ENCODE measurements at regions not wholly inside any gene's neighbourhood (a gene's known extent, or its start where the extent isn't known, plus 50 kb on each side); places are given as distances from the start of the nearest gene placed in this dataset.
"Not testable (repeated sequence)": the region's sequence is repeated elsewhere in the genome, so short reads cannot be mapped to it uniquely, and the experiment has no call there.

DNA sequence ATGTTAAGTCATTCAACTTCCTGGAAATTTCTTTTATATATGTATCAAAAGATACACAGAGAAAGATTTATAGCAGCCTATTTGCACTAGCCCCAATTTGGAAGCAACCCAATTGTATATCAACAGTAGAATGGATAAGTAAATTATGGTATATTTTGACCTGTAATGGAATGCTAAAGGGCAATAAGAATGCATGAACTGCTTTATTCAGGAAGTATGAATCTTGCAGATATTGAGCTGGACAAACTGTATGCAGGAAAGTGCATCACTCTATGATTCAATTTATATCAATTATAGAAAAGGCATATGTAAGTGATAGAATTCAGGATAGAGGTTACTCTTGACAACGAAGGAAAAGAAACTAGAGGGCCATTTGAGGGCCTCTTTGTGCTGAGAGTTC lies 913.1 kb upstream of the FBXO33 start:
- DNase-seq: no peak

DNA sequence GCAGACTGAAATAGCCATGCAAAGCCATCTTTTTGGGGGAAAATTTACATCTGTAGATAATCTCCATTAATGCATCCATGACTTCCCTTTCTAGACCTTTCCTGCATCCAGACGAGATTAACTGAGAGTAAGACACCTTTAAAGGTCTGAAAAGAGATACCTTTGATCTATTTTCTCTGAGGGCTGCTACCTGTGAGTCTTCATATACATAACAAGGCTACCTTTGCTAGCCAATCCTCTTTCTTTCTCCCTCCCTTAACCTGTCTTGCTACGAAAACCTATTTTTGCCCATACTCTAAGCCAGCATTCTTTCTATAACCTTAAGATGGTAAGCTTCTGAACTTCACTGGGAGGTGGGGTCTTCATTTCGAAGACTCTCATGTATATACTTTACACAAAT lies 908.5 kb upstream of the FBXO33 start:
- DNase-seq: no peak

DNA sequence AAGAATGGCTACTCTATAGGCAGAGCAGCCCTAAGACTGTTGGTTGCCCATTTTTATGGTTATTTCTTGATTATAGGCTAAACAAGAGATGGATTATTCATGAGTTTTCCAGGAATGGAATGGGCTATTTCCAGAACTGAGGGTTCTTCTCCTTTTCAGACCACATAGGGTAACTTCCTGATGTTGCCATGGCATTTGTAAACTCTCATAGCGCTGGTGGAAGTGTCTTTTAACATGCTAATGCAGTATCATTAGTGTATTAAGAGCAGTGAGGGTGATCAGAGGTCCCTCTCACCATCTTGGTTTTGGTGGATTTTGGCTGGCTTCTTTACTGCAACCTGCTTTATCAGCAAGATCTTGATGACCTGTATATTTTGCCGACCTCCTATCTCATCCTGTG lies 904.6 kb upstream of the FBXO33 start:
- DNase-seq: no peak

DNA sequence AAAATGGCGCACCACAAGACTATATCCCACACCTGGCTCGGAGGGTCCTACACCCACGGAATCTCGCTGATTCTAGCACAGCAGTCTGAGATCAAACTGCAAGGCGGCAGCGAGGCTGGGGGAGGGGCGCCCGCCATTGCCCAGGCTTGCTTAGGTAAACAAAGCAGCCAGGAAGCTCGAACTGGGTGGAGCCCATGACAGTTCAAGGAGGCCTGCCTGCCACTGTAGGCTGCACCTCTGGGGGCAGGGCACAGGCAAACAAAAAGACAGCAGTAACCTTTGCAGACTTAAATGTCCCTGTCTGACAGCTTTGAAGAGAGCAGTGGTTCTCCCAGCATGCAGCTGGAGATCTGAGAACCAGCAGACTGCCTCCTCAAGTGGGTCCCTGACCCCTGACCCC lies 894.3 kb upstream of the FBXO33 start:
- DNase-seq: not testable (repeated sequence)

DNA sequence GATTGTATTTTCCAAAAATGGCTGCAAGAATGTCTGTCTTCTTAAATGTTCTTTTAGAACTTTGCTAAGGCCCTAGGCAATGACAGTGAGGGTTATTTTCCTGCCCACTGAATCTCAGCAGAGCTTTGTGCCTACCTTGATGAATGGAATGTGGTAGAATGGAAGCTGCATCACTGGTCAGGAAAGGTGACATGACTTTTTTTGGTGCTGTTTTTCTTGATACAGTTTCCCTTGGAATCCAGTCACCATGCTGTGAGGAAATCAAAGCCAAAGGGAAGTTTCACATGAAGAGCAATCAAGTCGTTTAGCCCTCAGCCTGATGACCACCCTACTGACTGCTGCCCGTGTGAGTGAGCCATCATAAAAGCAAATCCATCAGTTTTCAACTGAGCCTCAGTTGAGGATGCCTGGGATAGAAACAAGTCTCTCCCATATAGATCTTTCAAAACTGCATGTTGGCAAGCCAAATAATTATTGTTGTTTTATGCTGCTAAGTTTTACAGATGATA lies 886.0 kb upstream of the FBXO33 start:
- no peak for DNase-seq

DNA sequence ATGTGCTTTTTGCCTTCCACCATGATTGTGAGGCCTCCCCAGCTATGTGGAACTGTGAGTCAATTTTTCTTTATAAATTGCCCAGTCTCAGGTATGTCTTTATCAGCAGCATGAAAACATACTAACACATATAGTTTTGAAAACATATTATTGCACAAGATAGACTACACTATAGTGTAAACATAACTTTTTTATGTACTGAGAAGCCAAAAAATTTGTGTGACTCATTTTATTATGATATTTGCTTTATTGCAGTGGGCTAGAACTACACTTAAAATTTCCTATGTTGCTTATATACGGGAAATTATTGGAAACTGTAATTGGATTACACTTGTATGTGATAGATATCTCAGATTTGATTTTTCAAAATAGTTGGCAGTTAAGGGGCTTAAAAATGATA lies 885.5 kb upstream of the FBXO33 start:
- DNase-seq: no peak

DNA sequence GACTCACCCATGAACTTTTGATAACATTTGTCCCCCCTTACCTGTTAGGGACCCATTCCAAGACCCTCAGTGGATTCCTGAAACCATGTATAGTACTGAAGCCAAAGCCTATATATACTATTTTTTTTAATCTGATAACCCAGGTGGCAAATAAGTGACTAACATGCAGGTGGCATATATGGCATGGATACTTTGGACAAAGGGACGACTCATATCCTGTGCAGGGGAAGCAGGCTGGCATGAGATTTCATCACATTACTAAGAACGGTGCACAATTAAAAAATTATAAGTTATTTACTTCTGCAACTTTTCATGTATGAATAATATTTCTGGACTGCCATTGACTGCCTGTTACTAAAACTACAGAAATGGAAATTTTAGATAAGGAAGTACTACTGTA lies 880.1 kb upstream of the FBXO33 start:
- no peak for DNase-seq

DNA sequence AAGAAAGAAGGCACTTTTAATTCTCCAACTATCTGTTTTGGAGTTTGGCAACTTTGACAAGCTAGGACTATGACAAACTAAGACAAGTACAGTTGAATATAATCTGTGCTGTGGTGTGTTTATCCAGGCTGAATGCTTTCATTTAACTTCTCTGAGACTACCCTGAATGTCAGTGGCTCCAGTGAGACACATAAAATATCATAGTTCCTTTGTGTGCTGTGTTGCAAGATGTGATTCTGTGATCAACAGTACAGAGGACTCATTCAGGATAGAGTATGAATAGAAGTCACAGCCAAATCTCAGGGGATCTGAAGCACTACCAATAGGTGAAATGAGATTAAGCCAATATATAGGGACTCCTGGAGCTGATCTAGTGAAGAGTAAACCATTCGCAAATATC lies 876.9 kb upstream of the FBXO33 start:
- no peak for DNase-seq

DNA sequence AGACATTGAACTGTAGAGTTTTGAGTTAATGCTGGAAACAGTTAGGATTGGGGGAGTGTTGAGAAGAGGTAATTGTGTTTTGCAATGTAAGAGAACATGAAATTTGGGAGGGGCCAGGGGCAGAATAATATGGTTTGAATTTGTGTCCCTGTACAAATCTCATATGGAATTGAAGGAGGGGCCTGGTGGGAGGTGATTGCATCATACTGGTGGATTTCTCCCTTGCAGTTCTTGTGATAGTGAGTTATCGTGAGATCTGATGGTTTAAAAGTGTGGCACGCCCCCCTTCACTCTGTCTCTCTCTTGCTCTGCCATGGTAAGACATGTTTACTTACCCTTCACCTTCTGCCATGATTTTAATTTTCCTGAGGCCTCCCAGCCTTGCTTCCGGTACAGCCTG lies 876.0 kb upstream of the FBXO33 start:
- DNase-seq: no peak

DNA sequence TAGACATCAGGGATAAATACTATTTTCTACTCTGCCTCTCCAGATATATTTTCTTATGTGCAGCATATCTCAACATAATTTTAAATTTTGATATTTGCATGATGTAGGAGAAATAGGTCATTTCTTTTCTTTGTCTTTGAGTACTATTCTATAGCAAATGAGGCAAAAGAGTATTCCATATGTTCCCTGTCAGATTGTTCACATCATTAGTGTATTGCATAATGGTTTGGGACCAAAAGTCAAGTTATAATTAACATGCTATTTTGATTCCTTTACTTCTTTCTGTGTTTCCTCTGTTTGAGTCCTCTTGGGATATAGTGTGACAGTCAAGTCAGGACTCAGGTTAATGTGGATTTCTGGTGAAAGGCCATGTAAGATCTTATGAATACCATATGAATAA lies 864.6 kb upstream of the FBXO33 start:
- DNase-seq: no peak

DNA sequence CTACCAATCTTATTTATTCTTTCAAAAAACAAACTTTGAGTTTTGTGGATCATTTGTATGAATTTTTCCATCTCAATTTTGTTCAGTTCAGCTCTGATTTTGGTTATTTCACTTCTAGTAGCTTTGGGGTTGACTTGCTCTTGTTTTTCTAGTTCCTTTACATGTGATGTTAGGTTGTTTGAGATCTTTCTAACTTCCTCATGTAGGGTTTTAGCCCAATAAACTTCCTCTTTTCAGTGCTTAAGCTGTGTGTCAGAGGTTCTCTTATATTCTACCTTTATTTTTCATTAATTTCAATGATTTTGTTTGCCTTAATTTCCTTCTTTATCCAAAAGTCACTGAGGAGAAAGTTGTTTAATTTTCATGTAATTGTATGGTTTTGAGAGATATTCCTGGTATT lies 860.4 kb upstream of the FBXO33 start:
- no peak for DNase-seq

DNA sequence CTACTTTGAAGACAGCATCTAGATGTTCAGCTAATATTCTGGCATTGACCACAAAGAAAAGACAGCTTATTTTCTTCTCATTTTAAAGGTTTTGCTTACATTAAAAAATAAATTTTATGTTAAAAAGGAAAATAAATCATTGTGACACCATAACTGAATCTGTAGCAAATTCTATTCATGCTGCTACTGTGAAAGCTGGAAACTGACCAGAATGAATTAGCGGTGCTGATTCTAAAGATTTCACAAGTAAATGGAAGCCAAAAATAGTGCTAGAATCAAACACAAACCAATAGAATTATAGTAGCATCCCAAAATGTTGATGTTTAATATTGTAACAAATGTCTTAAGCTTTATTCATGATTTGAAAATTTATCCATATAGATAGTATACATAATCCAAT lies 850.0 kb upstream of the FBXO33 start:
- DNase-seq: no peak

DNA sequence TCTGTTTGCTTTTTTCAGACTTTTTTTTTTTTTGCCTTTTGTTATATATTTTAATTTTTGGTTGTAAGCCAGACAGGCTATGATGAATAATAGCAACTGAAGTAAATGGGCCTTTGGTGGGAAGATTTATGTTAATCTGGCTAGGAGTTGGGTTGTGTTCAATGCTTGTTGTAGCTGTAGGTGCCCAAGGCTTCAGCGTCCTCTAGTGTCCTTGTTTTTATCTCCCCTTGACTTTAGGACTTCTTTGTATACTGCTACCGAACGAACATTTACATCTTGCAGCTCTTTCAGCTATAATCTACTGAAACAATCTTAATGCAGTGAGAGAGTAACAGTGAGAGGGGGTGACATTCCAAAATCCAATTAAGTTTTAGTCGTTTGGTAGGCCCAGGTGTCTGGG lies 848.4 kb upstream of the FBXO33 start:
- no peak for DNase-seq

DNA sequence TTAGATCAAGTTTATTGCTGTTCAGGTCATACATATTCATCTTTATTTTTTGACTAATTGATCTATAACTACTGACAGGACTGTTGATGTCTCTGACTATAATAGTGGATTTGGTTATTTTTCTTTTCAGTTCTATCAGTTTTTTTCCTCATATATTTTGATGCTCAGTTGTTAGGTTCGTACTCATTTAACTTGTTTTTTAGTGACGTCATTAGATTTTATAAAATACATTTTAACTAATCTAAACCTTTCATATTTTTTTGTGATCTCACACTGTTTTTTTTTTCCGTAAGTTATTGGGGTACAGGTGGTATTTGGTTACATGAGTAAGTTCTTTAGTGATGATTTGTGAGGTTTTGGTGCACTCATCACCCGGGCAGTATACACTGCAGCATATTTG lies 841.2 kb upstream of the FBXO33 start:
- DNase-seq: no peak

DNA sequence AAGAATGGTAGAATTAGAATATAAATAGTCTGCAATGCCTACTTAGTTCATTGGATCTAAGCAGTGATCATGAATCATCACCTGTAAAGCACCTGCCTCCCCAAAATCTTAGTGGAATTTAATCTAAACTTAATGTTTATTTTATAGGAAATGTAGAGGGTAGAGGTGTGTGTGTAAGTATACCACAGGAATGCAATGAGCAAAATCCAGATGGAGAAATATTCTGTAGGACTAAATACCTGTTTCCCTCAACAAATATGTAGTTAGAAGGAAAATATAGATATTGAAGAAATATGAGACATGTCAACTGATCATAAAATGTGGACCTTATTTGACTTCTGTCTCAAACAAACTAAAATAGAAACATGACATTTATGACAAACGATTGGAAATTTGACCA lies 839.2 kb upstream of the FBXO33 start:
- no peak for DNase-seq

DNA sequence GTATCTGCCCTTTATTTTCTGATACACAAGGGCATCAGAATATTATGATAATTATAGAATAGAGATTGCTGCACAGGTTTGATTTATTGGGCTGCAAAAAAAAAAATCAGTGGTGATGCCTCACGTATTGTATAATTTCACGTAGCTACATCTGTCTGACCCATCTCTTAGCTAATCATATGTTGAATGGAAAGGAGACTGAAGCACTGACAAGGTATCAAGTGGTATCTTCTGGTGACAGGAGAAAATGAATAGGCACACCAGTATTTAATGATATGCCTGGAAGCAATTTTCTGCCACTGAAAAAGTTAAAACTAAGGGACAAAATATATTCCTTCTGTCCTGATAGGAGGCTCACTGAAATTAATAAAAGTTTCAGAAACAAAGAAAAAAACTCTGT lies 837.2 kb upstream of the FBXO33 start:
- no peak for DNase-seq

DNA sequence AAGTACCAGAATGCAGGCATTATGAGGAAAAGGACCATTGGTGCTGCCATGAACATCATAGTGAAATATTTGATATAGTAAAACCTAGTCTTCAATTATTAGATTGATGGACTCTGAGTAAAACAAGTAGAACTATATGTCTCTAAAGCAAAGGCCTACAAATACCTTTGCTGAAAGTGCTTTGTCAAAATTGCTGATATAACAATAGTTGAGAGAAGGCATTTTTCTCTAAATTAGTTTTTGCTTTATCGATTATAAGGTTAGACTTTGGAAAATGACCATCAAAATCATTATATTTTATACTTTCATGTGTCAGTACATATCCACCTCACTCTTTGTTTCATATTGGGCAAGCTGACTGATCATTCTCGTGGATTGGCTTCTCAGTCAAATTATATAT lies 836.0 kb upstream of the FBXO33 start:
- no peak for DNase-seq

DNA sequence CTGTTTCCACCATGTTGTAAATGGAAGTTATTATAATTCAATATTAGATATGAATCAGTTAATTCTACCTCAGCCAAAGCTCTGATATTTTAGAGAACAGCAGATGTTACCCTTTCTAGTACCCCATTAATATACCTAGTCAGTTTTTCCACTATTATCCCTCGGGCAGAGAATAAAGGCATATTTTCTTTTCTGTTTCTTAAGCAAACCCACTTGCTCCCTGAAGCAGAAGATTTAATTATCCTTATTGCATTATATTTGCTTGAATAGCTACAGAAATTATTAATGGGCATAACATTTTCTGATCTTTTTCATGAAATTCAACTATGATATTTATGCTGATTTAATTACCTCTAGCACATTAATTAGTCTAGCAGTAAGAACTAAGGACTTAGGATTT lies 832.9 kb upstream of the FBXO33 start:
- no peak for DNase-seq

DNA sequence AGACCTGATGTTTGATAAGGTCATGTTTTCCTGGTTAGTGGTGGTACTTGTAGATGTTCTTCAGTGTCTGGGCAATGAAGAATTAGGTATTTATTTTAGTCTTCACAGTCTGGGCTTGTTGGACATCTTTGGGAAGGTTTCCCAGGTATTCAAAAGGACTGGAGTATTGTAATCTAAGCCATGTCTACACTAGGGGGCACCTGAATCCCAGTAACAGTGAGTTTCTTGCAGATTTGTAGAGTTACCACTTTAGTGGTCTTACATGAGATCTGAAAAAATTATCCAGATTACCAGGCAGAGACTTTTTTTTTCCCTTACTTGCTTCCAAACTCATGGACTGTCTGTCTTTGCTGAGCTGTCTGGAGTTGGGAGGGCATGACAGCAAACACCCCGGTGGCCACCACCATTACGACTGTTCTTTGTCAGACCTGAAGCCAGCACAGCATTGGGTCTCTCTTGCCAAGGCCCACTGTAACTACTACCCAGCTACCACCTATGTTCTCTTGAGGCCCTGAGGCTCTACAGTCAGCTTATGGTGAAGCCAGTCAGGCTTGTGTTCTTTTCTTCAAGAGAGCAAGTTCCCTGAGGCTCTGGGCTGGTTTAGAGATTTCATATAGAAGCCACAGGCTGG lies 820.7 kb upstream of the FBXO33 start:
- DNase-seq: no peak

DNA sequence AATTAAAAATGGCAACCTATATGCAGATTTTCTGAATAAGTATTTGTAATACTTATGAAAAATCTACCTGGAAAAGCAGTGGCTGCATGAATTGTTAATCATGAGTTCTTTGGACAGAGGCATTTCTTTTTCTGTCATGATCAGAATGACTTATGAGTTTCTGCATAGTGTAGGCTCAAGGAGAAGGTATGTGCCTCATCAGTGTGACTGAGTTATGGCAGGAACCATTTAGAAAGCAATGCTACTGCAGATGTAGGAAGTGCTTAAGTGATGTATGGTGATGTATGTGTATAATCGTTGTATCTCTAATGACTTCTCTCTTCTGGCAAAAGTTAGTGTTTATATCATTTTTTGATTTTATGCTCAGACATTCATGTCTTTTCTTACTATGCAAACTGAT lies 816.4 kb upstream of the FBXO33 start:
- no peak for DNase-seq

DNA sequence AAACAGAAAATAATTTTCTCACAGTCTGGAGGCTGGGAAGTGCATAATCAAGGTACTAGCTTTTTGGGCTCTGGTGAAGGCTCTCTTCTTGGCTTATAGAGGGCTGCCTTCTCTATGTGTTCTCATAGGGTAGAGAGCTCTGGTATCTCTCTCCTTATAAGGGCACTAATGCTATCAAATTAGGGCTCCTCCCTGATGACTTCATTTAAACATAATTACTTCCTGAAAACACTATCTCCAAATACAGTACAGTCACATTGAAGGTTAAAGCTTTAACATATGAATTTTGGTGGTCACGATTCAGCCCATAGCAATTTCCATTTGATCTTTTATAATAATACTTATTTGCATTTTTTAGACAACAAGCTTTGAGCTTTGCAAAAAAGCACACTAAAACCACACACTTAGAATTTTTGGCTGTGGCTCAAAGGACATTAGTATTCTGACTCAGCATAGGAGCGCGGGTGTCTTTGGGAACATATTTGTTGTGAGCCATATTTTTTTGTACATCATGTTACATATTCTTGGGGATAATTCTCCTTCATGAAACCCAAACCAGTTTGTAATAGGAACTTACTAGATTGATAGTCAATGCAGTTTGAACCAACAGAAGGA lies 808.1 kb upstream of the FBXO33 start:
- DNase-seq: no peak

DNA sequence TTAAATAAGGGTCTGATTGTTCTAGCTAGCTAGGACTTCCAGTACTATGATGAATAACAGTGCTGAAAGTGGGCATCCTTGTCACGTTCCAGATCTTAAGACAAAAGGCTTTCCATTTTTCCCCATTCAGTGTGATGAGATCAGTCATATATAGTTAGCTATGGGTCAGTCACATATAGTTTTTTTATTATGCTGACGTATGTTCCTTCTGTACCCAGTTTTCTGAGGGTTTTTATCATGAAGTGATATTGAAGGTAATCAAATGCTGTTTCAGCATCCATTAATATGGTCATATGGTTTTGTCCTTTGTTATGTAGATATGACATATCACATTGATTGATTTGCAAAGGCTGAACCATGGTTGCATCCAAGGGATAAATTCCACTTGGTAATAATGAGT lies 800.1 kb upstream of the FBXO33 start:
- DNase-seq: no peak

DNA sequence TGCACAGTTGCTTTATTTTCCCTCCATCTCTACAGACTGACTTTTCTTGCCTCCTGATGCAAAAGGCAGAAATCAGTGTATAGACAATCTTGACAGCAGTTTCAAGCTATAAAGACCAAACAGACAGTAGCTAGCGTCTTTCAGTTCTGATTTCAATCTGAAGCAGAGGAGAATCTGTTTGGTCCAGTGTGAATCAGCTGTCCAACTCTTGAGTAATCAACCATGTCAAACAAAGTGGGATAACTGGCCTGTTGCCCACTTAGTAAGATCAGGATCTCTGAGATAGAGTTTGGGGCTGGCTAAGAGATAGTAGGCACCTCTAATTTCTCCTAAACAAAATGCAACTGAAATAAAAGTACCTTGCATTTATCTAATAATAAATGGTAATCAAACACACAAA lies 797.4 kb upstream of the FBXO33 start:
- DNase-seq: no peak

DNA sequence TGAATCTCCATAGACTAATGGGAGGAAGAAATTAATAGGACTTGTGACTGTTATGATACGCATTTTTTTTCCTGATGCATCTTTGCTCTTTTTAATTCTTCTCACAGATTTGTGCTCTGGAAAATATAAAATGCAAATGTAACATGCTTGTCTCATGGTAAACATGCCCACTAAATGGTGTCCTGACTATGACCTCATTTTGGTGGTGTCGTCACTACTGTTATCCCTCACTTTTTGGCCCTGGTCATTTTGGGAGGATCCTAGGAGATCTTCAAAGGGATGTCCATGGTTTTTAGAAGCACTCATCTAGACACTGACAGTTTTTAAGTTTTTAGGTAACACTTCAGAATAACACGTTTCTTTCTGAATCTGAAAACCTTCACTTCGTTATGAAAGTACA lies 790.8 kb upstream of the FBXO33 start:
- no peak for DNase-seq

DNA sequence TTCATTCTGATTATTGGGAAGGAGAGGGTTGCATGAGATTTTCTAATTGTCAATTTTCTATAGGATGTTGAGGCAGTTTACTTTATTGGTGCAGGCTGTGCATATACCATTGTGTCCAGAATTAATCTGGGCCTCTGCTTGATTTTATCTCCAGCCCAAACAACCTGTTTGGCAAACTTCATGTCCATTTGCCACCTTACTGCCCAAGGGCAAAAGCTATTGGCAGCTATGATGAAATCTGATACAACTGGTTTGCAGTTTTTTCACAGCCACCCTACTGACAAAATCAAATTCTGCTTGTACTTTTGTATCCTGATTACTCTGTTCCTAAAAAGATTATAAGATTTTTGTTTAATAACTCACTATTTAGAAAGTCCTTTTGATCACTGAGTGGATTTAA lies 789.2 kb upstream of the FBXO33 start:
- DNase-seq: peak; percentile 38
